DND-41 (cell line): ENCODE measurements at regions not wholly inside any gene's neighbourhood (a gene's known extent, or its start where the extent isn't known, plus 50 kb on each side); places are given as distances from the start of the nearest gene placed in this dataset.

Experiments used
- CTCF ChIP-seq: IDR thresholded peaks from 2 replicates; pipeline ENCODE4 v1.5.1; 2012; ENCODE audit warnings: borderline replicate concordance, low read length, moderate library complexity, mild to moderate bottlenecking; ENCODE audit not compliant: poor library complexity, severe bottlenecking; ENCODE audit errors: extremely low read depth
- EZH2 ChIP-seq: IDR thresholded peaks from 3 replicates; pipeline ENCODE4 v1.6.1; 2012; ENCODE audit warnings: borderline replicate concordance, low read depth, mild to moderate bottlenecking, moderate library complexity, low read length, inconsistent platforms; ENCODE audit not compliant: severe bottlenecking

GRCh38 chr6:4480788-4481735, 295.1 kb upstream of the CDYL start:
- TF ChIP-seq CTCF (no peak), EZH2 (no peak)
